HG02884 (cell line): ENCODE measurements at regions not wholly inside any gene's neighbourhood (a gene's known extent, or its start where the extent isn't known, plus 50 kb on each side); places are given as distances from the start of the nearest gene placed in this dataset.
"Not testable (repeated sequence)": the region's sequence is repeated elsewhere in the genome, so short reads cannot be mapped to it uniquely, and the experiment has no call there.

ENCODE experiments used
- ATAC-seq: cut with Tn5 transposase; IDR thresholded peaks from one replicate; pipeline ENCODE4 v1.9.1; 2021; ENCODE audit warnings: mild to moderate bottlenecking, moderate library complexity; ENCODE audit not compliant: unreplicated experiment

- ATAC-seq, result no peak
These were observed 295.9 kb upstream of the RGMA start for GRCh38 chr15:93384886-93385285.

- no peak for ATAC-seq
These were observed 293.3 kb upstream of the RGMA start for GRCh38 chr15:93382200-93382820.

DNA sequence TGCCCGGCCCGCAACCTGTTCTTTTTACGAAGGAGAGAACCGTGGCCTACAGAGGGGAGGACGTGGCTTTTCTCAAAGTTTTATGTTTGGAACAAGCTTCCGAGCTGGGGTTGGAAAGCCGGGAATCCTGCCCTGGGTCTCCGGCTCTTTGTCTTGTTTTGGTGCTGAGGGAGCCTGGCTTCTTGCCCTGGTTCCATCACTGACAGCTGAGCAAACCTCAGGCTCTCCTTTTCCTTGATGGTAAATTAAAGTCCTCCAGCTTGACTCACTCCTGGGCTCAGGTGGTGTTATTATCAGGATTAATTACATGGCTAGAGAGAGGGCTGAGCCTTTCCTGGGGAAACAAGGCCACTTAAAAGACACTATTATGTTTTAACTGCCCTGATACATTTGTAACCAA lies 289.5 kb upstream of the RGMA start:
- no peak for ATAC-seq

- no peak for ATAC-seq
These were observed 283.8 kb upstream of the RGMA start for GRCh38 chr15:93372865-93373223.

DNA sequence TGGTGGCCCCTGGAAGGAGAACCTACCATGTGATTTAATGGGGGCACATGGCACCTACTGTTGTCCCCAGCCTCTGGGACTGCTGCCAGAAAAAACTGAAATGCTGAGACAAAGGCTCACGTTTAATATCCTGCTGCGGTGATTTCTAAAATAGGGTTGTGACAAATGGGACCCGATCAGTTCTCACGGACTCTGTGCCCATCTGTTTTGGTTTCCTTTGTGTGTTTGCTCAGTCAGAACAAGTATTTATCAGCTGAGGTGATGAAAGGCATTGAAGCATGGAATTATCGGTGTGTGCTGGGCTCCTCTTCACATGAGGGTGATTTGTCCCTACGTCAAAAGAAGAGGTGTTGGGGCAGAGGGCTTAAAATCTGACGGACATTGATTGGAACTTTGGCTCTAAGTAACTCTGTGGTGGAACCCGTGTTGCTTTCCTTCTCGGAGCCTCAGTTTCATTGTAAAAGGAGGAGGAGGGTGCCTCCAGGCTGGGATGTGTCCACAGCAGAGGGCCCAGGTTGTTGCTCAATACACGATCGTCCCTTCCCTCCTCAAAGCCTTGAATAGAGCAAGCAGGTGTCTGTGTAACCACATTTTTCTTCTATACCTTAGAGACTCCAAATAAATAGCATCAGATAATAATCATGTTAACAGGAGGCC lies 283.3 kb upstream of the RGMA start:
- ATAC-seq, result no peak

GRCh38 chr15:93366387-93367100 lies 277.5 kb upstream of the RGMA start:
- ATAC-seq, result no peak

- ATAC-seq, result no peak
These were observed 273.8 kb upstream of the RGMA start for GRCh38 chr15:93362821-93363220.

DNA sequence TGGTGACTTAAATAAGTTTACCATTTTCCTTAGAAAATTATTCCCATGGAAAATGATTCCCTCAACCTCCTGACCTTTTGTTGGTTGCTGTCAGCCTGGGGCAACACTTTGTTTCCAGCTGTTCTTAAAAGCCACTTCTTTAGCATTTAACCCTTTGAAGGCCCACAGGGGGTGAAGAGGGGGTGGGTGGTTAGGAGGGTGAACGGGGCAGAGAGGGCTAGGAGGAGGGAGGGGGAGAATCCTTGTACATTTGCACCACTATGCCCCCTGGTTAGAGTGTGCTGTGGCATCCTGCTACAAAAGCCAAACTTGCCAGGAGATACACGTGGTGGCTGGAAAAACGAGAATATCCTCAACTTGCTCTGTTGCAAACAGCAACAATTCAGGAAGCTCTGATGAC lies 273.2 kb upstream of the RGMA start:
- ATAC-seq, result no peak

DNA sequence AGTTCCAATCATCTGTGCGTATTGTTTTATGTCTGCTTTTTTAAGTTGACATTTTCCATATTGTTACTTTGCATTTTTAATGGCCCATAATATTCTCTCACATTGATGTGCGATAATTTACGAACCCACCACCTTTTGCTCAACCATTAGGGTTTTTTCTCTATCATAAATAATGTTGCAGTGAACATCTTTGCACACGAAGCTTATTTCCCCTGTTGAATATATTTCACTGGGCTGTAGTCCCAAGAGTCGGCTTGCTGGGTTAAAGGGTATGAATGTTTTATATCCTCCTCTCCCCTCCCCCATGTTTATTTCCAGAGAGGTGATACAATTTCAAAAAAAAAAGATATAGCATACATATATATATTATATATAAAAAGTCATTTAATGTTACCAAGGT lies 272.7 kb upstream of the RGMA start:
- ATAC-seq, result no peak

DNA sequence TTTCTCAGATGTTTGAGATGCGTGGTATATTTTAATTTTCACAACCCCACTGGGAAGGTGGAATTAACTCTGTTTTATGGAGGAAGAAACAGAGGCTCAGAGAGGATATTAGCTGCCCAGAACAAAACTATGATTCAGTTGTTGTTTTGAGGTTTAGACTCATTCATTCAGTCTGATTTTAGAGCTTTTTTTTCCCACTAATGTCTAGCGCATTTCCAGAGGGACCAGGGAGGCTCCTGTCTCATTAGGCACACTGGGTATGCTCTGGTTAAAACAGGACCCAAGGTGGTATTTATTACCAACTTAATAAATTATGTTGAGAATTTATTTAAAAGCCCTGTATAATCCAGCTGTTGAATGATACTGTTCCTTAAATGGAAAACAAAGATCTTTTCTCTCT lies 272.0 kb upstream of the RGMA start:
- ATAC-seq, result no peak

- ATAC-seq, result no peak
These were observed 271.3 kb upstream of the RGMA start for GRCh38 chr15:93360318-93360717.

DNA sequence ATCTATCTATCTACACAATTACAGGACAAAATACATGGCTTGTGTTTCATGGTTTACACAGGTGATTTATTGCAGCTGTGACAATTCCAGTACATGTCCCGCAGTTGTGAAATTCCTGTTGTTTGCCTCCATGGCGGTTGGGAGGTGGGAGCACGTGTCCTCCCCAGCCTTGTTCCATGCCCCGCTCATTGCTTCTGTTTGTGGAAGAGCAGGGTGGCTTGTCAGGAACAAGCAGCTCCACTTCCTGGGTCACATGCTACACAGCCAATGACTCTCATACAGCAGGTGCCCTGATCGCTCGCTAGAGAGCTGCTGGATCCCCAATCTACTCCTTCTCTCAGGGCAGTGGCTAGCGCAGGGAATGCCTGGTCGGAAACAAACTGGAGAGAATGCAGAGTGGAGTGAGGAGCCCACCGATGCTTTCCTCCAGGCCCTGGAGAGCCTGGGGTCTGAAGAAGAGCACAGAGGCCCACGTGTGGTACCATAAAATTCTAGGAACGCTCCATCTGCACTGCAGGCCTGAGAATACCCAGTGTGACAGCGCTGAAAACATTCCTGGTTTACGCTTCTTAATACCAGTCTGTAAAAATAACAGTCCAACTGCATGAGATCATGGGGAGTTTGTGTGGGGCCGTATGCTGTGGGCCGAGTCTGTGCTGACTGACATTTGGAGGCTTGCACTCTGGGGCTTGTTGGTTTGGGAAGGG lies 270.6 kb upstream of the RGMA start:
- ATAC-seq, result no peak

DNA sequence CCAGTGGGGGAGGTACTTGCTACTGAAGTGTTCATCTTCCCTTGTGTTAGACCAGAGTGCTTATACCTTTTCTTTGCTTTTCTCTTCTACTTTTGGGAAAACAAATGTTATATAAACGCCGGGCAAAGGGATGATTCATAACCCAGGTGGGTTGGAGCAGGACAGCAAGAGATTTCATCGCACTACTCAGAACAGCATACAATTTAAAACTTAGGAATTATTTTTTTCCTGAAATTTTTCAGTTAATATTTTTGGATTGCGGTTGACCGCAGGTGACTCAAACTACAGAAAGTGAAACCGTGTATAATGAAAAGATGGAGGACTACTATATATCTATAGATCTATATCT lies 270.0 kb upstream of the RGMA start:
- no peak for ATAC-seq

DNA sequence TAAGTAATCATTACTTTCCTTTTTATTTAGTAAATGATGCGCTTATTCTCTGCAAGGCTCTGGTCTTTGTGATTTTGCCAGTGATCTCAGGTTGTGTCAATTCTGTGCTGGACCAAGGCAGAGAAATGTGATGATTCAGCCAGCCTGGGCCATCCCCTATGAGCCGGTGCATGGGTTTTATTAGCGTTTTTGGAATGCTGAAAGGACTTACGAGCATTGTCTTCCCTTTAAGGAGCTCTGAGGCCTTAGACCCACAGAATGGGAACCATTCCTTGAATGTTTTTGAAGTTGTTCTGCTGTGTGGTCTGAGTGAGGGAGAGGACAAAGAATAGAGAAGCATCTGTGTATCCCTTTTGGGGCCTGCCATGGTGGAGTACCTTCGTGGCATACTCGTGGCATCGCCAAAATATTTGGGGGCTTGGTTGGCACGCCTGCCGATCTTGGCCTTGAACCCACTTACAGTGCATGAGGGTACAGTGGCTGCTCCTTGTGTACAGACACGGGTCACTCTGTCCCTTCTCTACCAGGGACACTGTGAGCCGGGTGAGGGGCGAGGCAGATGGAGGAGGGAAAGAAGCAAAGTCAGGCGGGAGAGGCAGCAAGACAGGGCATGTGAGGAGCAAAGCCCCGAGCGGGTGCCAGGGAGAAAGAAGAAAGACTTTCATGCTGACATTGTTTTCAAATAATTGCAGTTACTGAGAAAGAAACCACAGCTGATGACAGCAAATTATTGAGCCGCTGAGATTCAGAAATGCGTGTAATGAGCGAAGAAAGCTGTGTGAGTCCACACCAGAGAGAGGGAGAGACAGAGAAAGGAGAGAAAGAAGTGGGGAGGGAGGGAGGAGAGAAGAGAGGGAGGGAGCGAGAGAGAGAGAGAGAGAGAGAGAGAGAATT lies 269.4 kb upstream of the RGMA start:
- ATAC-seq, result no peak

DNA sequence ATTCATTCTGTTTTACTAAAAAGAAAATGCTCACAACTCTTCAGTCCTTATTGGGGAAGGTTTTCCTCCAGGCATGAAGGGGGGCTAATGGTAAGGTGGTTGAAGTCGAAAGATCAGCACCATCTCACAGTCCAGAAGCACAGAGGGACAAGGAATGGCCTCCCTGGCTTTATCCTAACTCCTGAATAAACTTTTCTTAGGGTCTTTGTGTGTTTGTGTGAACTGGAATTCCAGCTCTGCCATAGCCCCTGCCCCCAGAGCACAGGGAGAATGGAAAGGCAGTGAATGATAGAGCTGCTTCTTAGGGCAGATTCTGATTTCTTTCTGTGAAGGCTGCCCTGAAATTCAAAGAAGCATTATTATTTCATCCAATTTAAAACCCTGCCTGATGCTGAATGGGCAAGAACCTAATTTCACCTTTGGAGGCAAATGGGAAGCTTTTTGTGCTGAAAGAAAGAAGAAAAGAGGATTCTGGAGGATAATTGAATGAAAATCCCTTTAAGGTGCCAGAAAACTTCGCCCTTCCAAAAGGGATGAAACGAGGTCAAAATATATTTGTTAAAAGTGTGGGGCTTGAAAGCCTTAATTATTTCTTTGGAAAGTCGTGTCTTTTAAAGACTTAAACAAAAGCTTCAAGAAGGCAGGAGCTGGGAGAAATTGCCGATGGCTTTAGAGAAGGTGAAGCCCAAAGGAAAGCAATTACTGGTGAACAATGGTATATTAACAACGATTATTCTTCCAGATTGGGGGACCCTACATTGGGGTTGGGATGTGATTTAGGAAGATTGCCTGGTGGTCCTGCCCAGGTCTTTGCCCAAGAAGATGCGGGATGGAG lies 259.9 kb upstream of the RGMA start:
- no peak for ATAC-seq

DNA sequence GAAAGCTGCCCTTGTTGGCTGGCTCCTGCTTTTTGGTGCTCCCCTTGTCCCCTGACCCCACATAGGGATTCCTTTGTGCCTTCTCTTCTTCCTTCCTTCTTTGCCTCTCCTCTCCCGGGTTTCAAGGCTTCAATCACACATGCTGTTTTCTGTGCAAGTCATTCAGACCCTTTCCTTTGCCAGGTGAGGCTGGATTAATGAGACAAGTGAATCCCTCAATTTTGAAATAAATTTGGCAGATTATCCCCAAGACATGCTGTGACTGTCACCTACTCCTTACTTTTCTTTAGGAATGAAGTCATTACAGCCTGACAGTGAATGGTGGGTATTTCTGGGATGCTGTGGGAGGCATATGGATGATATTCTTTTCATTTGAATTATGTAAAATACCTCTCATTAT lies 259.0 kb upstream of the RGMA start:
- ATAC-seq, result no peak

- no peak for ATAC-seq
These were observed 257.0 kb upstream of the RGMA start for GRCh38 chr15:93345981-93346380.

DNA sequence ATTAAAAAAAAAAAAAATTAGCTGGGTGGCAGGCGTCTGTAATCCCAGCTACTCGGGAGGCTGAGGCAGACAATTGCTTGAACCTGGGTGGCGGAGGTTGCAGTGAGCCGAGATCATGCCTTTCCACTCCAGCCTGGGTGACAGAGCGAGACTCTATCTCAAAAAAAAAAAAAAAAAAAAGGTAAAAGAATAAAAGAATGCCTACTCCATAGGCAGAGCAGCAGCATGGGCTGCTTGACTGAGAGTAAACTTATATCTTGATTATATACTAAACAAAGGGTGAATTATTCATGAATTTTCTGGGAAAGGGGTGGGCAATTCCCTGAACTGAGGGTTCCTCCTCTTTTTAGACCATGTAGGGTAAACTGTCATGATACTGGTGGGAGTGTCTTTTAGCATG lies 254.4 kb upstream of the RGMA start:
- ATAC-seq, result not testable (repeated sequence)

- no peak for ATAC-seq
These were observed 252.2 kb upstream of the RGMA start for GRCh38 chr15:93341164-93341563.

- no peak for ATAC-seq
These were observed 251.4 kb upstream of the RGMA start for GRCh38 chr15:93340406-93340805.
